GM12873 (cell line): ENCODE measurements at regions not wholly inside any gene's neighbourhood (a gene's known extent, or its start where the extent isn't known, plus 50 kb on each side); places are given as distances from the start of the nearest gene placed in this dataset.

ENCODE experiments used
- CTCF ChIP-seq: IDR thresholded peaks from 2 replicates; pipeline ENCODE4 v1.5.1; 2012; ENCODE audit warnings: low read depth, mild to moderate bottlenecking, moderate library complexity, low read length, control low read depth; ENCODE audit not compliant: insufficient read depth; ENCODE audit errors: missing control alignments

- TF ChIP-seq CTCF = no peak
These were observed 127.9 kb upstream of the SLC30A5 start for GRCh38 chr5:68965926-68966325.

- TF ChIP-seq CTCF = no peak
These were observed 127.2 kb upstream of the SLC30A5 start for GRCh38 chr5:68966596-68966995.

- no peak for TF ChIP-seq CTCF
These were observed 125.4 kb upstream of the SLC30A5 start for GRCh38 chr5:68968429-68968828.

- no peak for TF ChIP-seq CTCF
These were observed 123.2 kb upstream of the SLC30A5 start for GRCh38 chr5:68970617-68971016.

- TF ChIP-seq CTCF = no peak
These were observed 120.1 kb upstream of the SLC30A5 start for GRCh38 chr5:68973696-68974095.

GRCh38 chr5:68983043-68983442 is 110.8 kb upstream of the SLC30A5 start:
- no peak for TF ChIP-seq CTCF

- TF ChIP-seq CTCF = no peak
These were observed 109.9 kb upstream of the SLC30A5 start for GRCh38 chr5:68983959-68984358.
